Cardiac fibroblast (primary cell): ENCODE measurements at regions not wholly inside any gene's neighbourhood (a gene's known extent, or its start where the extent isn't known, plus 50 kb on each side); places are given as distances from the start of the nearest gene placed in this dataset.

Experiments used
- DNase-seq, 2 donors: peaks; one replicate each; pipeline versions ENCODE4 v3.0.0 to v3.0.0-alpha.2; 2010; ENCODE audit warnings: low read depth in 2 of 2
- H3K4me3 ChIP-seq, 2 donors: replicated peaks in 1 of 2; 1 replicate in 1 of 2; 2 replicates in 1 of 2; pipeline ENCODE4 v1.5.1; 2011; ENCODE audit warnings: low read depth in 2 of 2, low read length in 2 of 2, mild to moderate bottlenecking in 2 of 2, moderate library complexity in 1 of 2
- TF ChIP-seq, protein P1 (sequence below): IDR thresholded peaks from one replicate; pipeline ENCODE4 v1.5.1; 2011; ENCODE audit warnings: low read depth, mild to moderate bottlenecking, low read length, inconsistent platforms

DNA sequence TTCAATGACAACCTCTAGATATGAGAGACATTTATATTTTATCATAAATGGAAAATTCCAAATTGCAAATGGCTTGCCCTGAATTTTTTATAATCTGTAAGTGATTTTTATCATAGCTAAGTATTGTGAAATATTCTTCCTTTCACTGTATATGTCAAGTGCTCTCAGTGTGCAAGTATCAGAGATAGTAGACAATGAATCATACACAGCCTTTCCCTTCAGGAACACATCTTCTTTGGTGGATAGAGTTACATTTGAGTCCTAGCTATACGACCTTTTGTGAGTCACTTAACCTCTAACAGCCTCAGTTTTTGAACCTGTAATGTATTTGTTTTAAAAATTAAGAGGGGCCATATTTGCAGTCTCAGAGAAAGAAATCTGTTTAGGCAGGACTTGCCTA, 350.7 kb upstream of the SEL1L start:
- TF ChIP-seq, protein P1, sequence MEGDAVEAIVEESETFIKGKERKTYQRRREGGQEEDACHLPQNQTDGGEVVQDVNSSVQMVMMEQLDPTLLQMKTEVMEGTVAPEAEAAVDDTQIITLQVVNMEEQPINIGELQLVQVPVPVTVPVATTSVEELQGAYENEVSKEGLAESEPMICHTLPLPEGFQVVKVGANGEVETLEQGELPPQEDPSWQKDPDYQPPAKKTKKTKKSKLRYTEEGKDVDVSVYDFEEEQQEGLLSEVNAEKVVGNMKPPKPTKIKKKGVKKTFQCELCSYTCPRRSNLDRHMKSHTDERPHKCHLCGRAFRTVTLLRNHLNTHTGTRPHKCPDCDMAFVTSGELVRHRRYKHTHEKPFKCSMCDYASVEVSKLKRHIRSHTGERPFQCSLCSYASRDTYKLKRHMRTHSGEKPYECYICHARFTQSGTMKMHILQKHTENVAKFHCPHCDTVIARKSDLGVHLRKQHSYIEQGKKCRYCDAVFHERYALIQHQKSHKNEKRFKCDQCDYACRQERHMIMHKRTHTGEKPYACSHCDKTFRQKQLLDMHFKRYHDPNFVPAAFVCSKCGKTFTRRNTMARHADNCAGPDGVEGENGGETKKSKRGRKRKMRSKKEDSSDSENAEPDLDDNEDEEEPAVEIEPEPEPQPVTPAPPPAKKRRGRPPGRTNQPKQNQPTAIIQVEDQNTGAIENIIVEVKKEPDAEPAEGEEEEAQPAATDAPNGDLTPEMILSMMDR = no peak
- no peak for DNase-seq
- no peak overlapping the region for H3K4me3 ChIP-seq

DNA sequence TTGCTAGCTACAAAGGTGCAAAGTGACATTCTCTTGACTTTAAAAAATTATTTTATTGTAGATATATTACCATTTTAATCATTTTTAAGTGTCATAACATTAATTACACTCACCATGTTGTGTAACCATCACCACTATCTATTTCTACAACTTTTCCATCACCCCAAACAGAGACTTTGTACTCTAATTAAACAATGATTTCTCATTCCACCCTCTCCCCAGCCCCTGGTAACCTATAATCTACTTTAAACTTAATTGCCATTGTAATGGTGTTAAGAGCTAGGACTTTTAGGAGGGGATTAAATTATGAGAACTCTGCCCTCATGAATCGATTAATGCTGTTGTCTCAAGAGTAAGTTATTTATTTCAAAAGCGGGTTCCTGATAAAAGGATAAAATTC, 352.9 kb upstream of the SEL1L start:
- TF ChIP-seq, protein P1 = no peak
- no peak overlapping the region for H3K4me3 ChIP-seq
- DNase-seq = no peak

DNA sequence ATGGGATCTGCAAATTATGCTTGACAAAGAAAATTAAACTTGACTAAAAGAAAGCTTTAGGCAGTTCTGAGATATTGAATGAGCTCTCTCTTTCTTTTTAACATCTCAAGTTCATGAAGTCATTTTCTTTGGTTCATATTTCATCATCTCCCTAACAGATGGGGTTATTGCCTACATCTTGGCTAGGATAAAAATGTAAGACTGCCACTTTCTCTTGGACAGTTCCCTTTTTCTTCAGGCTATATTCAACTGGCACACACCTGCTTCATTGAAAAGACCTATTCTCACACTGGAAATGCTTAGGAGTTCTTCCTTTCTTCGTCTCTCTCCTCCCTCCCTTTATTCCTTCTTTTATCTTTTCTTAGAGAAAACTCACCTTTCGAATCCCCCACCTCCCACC, 355.9 kb upstream of the SEL1L start:
- no peak overlapping the region for H3K4me3 ChIP-seq
- TF ChIP-seq, protein P1 = no peak
- DNase-seq = no peak

DNA sequence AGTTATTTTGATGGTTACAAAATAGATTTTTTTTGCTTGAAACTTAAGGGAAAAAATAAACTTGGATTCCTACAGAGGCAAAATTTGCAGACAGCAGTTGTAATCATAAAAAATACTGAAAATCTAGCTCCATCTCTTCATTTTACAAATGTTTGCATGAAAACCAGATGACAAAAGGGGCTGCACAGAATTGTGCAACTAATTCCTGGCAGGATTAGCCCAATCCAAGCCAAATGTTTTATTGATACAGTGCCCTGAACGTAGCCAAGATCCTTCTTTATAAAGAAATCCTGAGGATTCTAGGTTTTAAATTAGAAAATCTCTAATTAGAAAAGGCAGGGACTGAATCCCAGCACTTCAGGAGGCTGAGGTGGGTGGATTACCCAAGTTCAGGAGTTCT, 356.4 kb upstream of the SEL1L start:
- no peak overlapping the region for H3K4me3 ChIP-seq
- TF ChIP-seq, protein P1 = no peak

DNA sequence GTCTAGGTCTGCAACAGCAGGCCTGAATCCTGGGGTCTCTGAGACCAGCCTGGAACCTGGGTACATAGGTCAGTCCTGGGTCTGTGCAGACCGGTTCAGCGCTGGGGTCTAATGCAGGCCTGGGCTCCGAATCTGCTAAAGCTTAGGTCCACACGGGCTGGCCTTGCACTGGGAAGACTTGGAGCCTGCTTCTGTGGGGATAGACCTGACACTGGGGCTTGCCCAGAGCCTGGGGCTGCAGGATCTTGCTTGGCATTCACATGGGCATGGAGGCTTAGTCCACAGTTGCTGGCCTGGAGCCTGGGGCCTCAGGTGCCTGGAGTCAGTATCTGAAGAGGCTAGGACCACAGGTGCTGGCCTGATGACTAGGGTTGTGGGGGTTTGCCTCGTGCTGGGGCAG, 369.8 kb upstream of the SEL1L start:
- DNase-seq = no peak
- TF ChIP-seq, protein P1 = no peak

More for the DNA sequence above, 356.4 kb upstream of the SEL1L start:
- DNase-seq = no peak

DNA sequence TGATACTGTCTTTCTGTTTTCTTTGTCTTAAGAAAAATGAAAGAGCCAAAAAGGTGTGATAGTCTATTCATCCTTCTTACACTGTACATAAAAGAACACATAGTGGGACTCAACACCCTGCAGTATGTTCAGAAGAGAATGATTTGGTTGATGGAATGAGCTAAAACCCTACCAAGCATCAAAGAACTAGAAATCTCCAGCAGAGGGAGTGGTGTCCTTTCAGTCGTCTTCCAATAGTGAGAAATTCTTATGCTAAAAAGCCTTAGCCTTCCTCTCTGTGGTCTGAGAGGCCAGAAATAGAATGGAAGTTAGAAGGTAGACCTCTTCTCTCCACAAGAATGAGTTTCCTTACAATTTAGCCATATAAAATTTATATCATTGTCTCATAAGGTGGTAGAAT, 393.4 kb upstream of the SEL1L start:
- peak in 1 of 2 donors; percentile 3 for DNase-seq
- TF ChIP-seq, protein P1 = no peak
- no peak overlapping the region for H3K4me3 ChIP-seq

More for the DNA sequence above, 369.8 kb upstream of the SEL1L start:
- H3K4me3 ChIP-seq = no peak overlapping the region

DNA sequence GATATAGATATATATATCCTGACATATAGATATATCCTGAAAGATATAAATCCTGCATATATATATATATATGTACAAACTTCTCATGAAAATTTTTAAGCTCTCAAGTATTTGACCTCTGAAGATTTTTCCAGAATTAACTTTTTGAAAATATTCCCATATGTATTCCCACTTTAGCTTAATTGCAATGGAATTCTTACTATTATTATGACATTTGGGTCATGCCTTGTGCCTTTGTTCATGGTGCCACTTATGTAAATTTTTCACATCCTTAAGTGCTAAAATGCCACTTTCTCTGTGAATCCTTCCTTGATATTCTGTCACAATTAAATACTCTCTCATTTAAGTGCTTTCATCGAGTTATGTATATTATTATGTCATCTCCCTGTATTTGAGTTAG, 398.2 kb upstream of the SEL1L start:
- TF ChIP-seq, protein P1 = no peak
- no peak for DNase-seq
- H3K4me3 ChIP-seq = no peak overlapping the region
